NCI-H446 (cell line): ENCODE measurements at regions not wholly inside any gene's neighbourhood (a gene's known extent, or its start where the extent isn't known, plus 50 kb on each side); places are given as distances from the start of the nearest gene placed in this dataset.

ENCODE experiments used
- DNase-seq, 2 experiments: peaks; one replicate each; lab custom pipeline; 2025; lab: John Stamatoyannopoulos, UW

DNA sequence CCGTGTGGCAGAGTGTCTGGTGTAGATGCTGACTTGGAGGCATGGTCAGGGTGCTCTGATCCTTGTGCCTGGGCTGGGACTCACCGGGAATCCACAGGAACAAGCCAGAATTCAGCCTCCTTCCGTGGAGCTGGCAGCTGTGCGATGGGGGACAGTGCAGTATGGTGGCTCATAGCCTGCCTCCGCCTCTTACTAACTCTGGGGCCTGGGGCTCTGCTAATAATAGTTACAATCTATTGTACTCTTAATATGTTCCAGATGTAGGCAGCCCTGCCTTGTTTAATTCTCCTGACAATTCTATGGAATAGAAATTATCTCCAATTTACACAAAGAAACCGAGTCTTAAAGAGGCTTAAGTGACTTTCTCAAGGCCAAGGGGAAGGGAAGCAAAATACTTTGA, 77.6 kb downstream of the PCDH1 start:
- no peak for DNase-seq

DNA sequence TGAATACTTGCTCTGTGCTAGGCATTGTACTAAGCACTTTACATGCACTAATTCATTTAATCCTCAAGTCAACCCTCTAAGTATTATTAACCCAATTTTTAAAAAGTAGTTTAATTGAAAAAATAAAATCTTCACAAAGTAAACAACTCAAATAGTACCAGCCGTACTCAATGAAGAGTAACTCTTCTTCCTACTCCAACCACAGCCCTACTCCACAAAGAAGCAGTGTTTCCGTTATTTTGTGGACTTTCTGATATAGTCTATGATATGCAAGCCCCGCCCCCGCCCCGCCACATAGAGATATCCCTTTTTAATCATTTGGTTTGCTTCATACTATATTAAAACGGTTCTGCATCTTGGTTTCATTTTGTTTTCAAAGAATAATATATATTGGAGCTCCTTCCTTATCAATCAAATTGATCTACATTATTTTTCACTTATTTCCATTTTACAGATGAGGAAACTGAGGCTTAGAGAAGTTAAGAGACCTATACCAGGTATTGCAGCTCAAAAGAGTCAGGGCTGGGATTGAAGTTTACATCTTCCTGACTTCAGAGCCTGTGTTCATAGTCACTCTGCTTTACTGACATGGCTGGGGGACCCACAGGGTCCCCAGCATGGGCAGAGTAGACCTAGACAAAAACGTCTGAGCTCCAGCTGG, 78.6 kb downstream of the PCDH1 start:
- DNase-seq, result no peak

- DNase-seq, result no peak
Measured at GRCh38 chr5:141797425-141797824, 80.8 kb downstream of the PCDH1 start.

DNA sequence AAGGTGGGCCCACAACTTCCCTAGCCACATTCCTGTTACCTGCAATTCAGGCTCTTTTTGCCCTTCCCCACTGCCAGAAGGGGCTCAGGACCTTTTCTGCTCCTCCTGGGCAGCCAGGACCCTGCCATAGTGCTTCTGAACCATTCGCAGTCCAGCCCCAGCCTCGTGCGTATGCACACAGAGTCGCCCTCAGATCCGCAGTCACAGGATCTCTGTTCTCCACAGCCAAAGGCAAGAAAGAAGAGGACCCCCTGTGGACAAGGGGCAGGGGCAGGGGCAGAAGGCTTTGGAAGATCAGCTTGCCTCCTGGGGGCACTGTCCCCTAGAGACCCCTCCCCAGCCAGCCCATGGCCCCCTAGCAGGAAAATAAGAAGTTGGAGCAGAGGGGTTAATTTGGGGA, 82.8 kb downstream of the PCDH1 start:
- no peak for DNase-seq

GRCh38 chr5:141793881-141794280, 84.3 kb downstream of the PCDH1 start:
- no peak for DNase-seq

DNA sequence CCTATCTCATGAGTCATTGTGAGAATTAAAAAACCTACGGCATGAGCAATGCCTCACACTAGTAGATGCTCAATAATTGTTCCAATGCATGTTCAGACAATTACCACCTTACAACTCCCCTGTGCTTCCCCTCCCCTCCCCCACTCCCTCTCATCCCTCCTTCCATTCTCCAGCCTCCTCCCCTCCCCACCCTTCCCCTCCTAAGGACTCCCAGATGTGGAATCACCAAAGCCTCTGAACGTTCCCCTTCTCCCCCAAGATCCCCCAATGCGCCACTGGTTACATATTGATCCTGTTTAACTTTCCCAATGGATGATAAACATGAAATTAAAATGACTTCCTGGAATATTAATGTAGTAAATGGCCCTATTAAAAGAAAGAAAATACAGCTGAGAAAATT, 84.8 kb downstream of the PCDH1 start:
- no peak for DNase-seq

DNA sequence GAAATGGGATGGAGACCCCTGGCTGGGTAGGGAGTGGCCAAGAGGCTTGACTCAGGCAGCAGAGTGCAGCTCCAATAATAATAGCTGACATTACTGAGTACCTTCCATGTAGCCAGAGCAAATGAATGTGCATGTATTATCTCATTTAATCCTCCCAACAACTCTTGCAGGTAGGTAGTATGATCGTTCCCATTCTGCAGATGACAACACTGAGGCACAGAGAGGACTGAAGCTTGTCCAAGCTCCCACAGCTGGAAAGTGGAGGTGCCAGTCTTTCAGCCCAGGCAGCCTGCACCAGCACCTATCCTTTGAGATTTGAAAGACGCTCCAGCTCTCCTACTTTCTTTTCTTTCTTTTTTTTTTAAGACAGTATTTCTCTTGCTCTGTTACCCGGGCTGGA, 87.6 kb downstream of the PCDH1 start:
- no peak for DNase-seq

- DNase-seq, result no peak
Measured at GRCh38 chr5:141789330-141789729, 88.9 kb downstream of the PCDH1 start.

- no peak for DNase-seq
Measured at GRCh38 chr5:141788296-141788970, 89.8 kb downstream of the PCDH1 start.

DNA sequence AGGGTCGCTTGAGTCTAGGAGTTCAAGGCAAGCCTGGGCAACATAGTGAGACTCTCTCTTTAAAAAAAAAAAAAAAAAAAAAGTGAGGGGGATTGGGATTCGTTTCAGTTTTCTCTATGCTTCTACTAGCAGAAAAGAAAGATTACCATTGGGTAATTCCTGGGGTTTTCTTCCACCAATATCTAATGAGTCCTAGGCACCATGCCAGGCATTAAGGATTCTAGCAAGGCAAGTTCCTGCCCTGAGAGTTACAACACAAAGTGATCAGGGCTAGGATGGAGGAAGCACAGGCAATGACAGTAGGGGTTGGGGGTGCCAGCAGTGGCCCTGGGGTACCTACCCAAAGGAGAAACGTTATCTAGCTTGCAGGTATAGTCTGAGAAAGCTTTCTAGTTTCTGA, 90.8 kb downstream of the PCDH1 start:
- DNase-seq, result no peak

DNA sequence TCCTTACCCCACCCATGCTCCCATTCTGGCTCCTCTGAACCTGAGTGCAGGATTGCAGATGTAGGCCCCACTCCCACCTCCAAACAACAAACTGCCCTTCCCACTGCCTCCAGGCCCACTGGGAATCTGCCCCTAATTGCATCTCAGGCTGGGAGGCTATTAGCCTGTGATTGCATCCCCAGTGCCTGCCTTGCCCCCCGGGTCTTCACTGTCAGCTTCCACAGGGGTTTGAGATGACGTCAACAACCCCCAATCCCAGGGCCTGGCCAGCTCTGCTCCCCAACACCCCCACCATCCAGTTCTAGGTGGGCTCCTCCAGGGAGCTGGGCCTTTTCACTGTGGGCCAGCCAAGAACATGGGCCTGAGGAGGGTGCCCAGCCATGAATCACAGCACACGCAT, 91.5 kb downstream of the PCDH1 start:
- no peak for DNase-seq

GRCh38 chr5:141785711-141786110, 92.5 kb downstream of the PCDH1 start:
- DNase-seq, result no peak

- no peak for DNase-seq
Measured at GRCh38 chr5:141785135-141785534, 93.1 kb downstream of the PCDH1 start.

DNA sequence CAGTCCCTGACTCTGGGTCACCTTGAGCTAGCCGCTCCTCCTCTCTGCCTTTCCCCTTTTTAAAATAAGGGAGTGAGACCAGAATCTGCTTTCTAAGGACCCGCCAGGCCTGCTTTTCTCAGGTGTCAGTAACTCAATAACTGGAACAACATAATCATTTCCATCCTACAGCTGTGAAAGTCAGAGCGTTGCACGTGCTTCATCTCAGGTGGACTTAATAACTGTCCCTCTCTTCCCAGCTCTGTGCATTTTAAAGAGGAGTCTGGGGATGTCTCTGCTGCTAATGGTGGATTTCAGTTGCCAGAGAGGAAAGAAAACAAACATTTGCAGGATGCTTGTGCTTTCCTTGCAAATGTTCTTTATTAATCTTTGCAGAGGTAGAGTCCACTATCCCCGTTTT, 93.7 kb downstream of the PCDH1 start:
- no peak for DNase-seq

DNA sequence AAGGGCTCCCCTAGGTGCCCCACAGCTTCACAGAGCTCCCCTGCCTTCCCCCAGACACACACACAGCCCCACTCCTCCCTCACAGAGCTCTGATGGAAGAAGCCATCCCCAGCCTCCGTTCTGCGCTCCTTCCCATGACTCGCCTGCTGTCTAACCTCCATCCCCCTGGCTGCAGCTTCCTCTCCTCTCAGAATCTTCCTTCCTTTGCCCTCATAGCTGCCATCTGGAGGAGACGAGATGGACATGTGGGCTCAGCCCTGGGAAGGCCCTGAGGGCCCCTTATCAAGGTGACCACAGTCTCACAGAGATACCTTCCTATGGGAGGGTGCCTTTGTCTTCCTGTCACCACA, 94.3 kb downstream of the PCDH1 start:
- DNase-seq, result no peak

DNA sequence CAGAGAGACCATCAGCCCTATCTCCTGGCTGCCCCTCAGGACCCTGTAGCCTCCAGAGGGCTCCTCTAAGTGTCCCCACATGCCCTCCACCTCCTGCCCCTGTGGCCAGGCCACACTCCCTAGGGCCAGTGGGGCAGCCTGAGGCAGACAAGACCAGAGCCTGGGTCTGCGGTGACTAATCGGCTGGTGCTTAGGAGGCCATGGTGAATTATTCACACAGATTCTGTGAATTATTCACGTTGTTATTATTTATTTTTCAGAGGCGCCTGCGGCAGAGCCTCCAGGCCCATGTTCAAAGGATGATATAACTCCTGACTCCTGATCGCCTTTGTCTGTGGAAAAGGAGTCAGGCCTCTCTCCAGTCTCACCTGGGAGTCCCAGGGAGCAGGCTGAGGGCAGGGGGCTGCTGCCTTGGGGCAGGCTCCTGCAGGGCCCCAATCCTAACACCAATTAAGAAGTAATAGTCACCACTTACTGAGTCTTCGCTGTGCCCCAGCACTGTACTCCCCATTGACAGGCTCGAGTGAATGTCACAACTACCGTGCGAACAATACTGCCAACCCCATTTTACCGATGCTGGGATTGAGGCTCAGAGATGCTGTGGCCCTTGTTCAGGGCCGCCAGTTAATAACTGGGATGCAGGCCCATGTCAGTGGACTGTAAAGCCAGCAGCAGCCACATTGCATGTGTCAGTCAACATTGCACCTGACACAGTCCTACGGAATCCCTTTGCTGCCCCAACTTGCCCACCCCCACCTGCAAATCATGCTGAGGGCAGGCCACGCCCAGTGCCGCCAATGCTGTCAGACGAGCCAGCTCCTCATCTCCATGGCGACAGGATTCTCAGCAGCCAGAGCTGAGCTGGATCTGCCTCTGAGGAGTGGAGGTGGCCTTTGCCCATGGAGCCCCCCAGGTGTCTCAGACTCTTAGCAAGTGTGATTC, 94.9 kb downstream of the PCDH1 start:
- DNase-seq, result no peak

DNA sequence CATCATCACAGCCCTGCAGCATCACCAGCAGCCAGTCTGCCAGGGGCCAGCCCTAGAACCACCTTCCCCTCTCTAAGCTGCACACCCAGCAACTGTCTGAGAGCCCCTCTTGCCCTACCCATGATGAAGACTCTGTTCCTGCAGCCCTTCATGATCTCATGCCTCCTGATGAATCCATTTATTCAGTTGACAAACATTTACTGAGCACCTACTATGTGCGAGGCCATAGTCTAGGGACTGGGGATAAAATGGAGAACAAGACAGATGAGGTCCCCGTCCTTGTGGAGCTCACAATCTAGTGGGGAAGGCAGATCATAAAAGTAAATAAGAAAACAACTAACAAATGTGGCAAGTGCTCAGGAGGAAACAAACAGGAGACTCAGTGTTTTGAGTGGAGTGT, 96.3 kb downstream of the PCDH1 start:
- no peak for DNase-seq

DNA sequence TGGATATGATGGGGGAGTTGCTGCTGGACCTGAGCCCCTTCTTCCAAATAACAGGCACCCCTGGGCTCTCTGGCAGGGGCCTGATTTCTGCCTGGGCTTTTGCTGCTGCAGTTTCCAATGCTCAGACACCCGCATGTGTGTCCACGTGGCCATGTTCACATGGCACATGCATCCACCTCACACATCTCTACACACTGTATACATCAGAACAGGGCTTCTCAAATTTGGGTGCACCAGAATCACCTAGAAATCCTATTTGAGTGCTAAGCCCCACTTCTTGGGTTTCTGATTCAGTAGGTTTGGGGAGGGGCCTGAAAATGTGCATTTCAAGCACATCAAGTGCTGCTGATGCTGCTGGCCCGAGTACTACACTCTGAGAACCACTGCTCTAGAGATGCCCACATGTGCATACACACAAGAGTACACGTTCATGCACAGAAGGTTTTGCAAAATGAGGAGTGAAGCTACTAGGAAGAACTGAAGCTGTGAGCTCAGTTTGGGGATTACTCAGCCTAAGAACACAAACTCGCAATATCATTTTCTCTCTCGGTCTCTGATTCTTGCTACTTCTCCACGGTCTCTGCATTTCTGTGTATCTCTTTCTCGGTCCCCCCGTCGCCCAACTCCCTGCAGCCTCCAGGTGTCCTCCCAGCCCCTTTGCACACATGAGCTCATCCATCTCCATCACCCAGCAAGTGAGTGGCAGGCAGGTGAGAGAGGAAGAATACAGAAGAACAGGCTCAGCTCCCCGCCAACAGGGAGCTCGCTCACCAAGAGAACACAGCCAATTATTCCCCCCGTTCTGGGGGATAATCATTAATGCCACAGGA, 97.0 kb downstream of the PCDH1 start:
- no peak for DNase-seq

- no peak for DNase-seq
Measured at GRCh38 chr5:141780240-141780951, 97.8 kb downstream of the PCDH1 start.

DNA sequence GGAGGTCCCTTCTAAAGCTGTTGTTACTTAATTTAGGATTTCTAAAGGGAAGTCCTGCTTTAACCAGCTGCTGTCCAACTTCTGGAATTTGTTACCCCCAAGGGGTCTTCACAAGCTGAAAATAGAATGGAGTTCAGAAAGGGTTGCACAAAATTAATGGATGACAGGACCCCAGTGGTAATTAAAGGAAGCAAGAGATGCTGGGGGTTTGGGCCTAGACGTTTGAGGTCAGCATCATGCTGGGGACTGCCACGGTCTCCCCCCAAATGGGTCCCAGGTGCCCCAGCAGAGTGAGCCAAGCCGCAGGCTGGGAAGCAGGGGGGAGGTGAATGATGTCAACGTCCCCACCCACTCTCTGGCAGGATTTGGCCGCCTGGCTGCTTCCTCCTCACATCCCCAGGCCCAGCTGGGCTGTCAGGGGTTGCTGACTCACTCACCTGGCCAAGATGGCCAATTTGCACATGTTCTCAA, 97.5 kb upstream of the ARAP3 start:
- DNase-seq, result peak in 1 of 2 experiments; percentile 6

DNA sequence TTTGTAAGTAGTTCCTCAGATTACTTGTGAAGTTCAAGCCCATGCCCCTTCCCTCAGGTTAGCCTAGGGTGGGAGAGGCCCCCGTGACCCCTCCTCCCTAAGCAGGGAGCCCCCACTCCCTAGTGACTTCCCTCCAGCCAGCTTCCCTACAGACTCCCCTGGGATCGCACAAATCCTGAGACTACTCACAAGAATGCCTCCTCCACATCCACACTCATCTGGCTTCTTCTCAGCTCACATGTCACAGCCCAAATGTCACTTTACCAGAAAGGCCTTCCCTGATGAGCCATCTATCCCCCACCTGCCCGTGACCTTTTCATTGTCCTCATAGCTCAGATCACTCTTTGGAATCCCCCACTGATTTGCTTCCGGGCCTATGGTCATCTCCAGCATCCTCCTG, 96.7 kb upstream of the ARAP3 start:
- DNase-seq, result no peak
